HepG2 (cell line): ENCODE measurements at regions not wholly inside any gene's neighbourhood (a gene's known extent, or its start where the extent isn't known, plus 50 kb on each side); places are given as distances from the start of the nearest gene placed in this dataset.

Source experiments
- ATAC-seq: fragments of 200-7000 bp; cut with Tn5 transposase; 3 replicates; pipeline ENCODE4 v1.9.1; 2020; ENCODE audit warnings: mild to moderate bottlenecking, moderate library complexity
- BruUV-seq: library from RNA; stranded (reverse); fragments of 400-500 nt; replicated peaks from 2 replicates; lab custom pipeline; 2021; lab: Mats Ljungman, UMichigan
- CTCF ChIA-PET: fragments of 300-600 bp; formaldehyde crosslinking; extraction: SDS; loops from one replicate; lab custom pipeline; 2021; ENCODE audit warnings: low total read pairs, inconsistent platforms, low intra/inter-chr PET ratio; lab: Yijun Ruan, JAX
- POLR2A ChIA-PET: fragments of 350-600 bp; sonication (Branson Sonifier 250); formaldehyde crosslinking; loops from one replicate; lab custom pipeline; 2020; ENCODE audit warnings: antibody characterized with exemption, inconsistent platforms; lab: Yijun Ruan, JAX
- DNase-seq: peaks from one replicate; pipeline ENCODE4 v3.0.0-alpha.2; 2015; ENCODE audit warnings: low spot score
- FAIRE-seq: peaks from 3 replicates; lab custom pipeline; 2011; peaks lifted over from hg19 to GRCh38; lab: Jason Lieb, UNC
- H2AFZ ChIP-seq: one replicate; pipeline ENCODE4 v1.6.1; 2011; ENCODE audit warnings: low read length, inconsistent platforms
- H3K27ac ChIP-seq: fragments of 300-600 bp; 3 replicates; pipeline ENCODE4 v1.8.0; 2011; ENCODE audit warnings: mixed run types, mild to moderate bottlenecking, mixed read lengths, low read length, inconsistent platforms; ENCODE audit not compliant: insufficient read depth; ENCODE audit errors: extremely low read length
- H3K27me3 ChIP-seq, 2 experiments: fragments of 200-600 bp in 1 of 2; 2 replicates in 1 of 2; 3 replicates in 1 of 2; pipeline versions ENCODE4 v1.6.0 to v1.8.0; 2011; ENCODE audit warnings: low read length in 2 of 2, mild to moderate bottlenecking in 2 of 2, moderate library complexity in 2 of 2, inconsistent platforms in 1 of 2; ENCODE audit not compliant: insufficient read depth in 2 of 2, control insufficient read depth in 1 of 2
- H3K36me3 ChIP-seq, 2 experiments: fragments of 200-600 bp in 1 of 2; replicated peaks in 1 of 2; 2 replicates in 1 of 2; 3 replicates in 1 of 2; pipeline versions ENCODE4 v1.5.1 to v1.8.0; 2011; ENCODE audit warnings: low read length in 2 of 2, inconsistent platforms in 1 of 2; ENCODE audit not compliant: insufficient read depth in 2 of 2, control insufficient read depth in 1 of 2
- H3K4me1 ChIP-seq: 2 replicates; pipeline ENCODE4 v1.5.1; 2012; ENCODE audit warnings: low read length, inconsistent platforms; ENCODE audit not compliant: insufficient read depth
- H3K4me2 ChIP-seq: 2 replicates; pipeline ENCODE4 v1.6.0; 2011; ENCODE audit warnings: low read depth, low read length, inconsistent platforms
- H3K4me3 ChIP-seq, 3 experiments: fragments of 200-600 bp in 1 of 3; sonication (generic), shearing (Covaris generic) in 1 of 3; replicated peaks in 1 of 3; 2 replicates each; pipeline ENCODE4 v1.5.1; 2011 to 2016; ENCODE audit warnings: low read length in 3 of 3, inconsistent platforms in 2 of 3, low read depth in 2 of 3, mild to moderate bottlenecking in 2 of 3, control low read depth in 1 of 3, mixed read lengths in 1 of 3; ENCODE audit not compliant: insufficient read depth in 1 of 3
- H3K79me2 ChIP-seq: one replicate; pipeline ENCODE4 v1.6.1; 2011; ENCODE audit warnings: low read length, inconsistent platforms; ENCODE audit not compliant: insufficient read depth
- H3K9ac ChIP-seq: 2 replicates; pipeline ENCODE4 v1.6.0; 2011; ENCODE audit warnings: mild to moderate bottlenecking, low read depth, low read length, inconsistent platforms; ENCODE audit not compliant: insufficient read depth
- H3K9me3 ChIP-seq: 2 replicates; pipeline ENCODE4 v1.5.1; 2012; ENCODE audit warnings: mild to moderate bottlenecking, low read length
- H4K20me1 ChIP-seq: 2 replicates; pipeline ENCODE4 v1.6.0; 2011; ENCODE audit warnings: inconsistent platforms, mild to moderate bottlenecking, low read length, moderate library complexity; ENCODE audit not compliant: insufficient read depth
- GATAD1 ChIP-seq: IDR thresholded peaks from 2 replicates; pipeline ENCODE4 v1.6.1; 2016; ENCODE audit warnings: missing genetic modification reagents, missing compliant biosample characterization
- MAFF ChIP-seq: IDR thresholded peaks from 2 replicates; pipeline ENCODE4 v1.6.1; 2011; ENCODE audit warnings: low read depth, low read length, improper control_type of control experiment
- MAFK ChIP-seq, 2 experiments: IDR thresholded peaks in 1 of 2; conservative IDR thresholded peaks in 1 of 2; 2 replicates each; pipeline ENCODE4 v1.6.1; 2011; ENCODE audit warnings: improper control_type of control experiment in 2 of 2, low read length in 2 of 2
- PATZ1 ChIP-seq: sonication (generic); formaldehyde crosslinking; IDR thresholded peaks from 2 replicates; pipeline ENCODE4 v1.4.0; 2020; ENCODE audit warnings: missing genetic modification reagents
- PITX1 ChIP-seq: sonication (generic); formaldehyde crosslinking; IDR thresholded peaks from 2 replicates; pipeline ENCODE4 v1.5.1; 2020; ENCODE audit warnings: mild to moderate bottlenecking, missing genetic modification reagents
- SP4 ChIP-seq: sonication (generic); formaldehyde crosslinking; IDR thresholded peaks from 2 replicates; pipeline ENCODE4 v1.8.1; 2023; ENCODE audit warnings: mild to moderate bottlenecking, missing genetic modification reagents
- ZBTB4 ChIP-seq: sonication (generic); formaldehyde crosslinking; IDR thresholded peaks from 2 replicates; pipeline ENCODE4 v1.4.0; 2020; ENCODE audit warnings: missing genetic modification reagents, mild to moderate bottlenecking, borderline replicate concordance
- ZKSCAN5 ChIP-seq: sonication (generic); formaldehyde crosslinking; IDR thresholded peaks from 2 replicates; pipeline ENCODE4 v1.5.1; 2020; ENCODE audit warnings: mild to moderate bottlenecking, missing genetic modification reagents
- ZNF251 ChIP-seq: sonication (generic); formaldehyde crosslinking; IDR thresholded peaks from 2 replicates; pipeline ENCODE4 v1.9.0; 2021; ENCODE audit warnings: mild to moderate bottlenecking, missing genetic modification reagents
- ZNF501 ChIP-seq: sonication (generic); formaldehyde crosslinking; IDR thresholded peaks from 2 replicates; pipeline ENCODE4 v1.5.1; 2020; ENCODE audit warnings: mild to moderate bottlenecking, moderate library complexity, missing genetic modification reagents
- WGBS: methylation state at CpG from one replicate; pipeline ENCODE4 v1.1.6; 2017; ENCODE audit warnings: low lambda C conversion rate; 5-methylcytosine and 5-hydroxymethylcytosine counted together
- in situ Hi-C: cut with HindIII; loops from 2 replicates; pipeline ENCODE4 v1.10.0; 2017; ENCODE audit warnings: low pct_unique_long_range_greater_than_20kb; ENCODE audit not compliant: extremely low pct_ligation_motif_present
- intact Hi-C: fragments of 100-400 bp; cut with micrococcal nuclease; formaldehyde crosslinking; loops from one replicate; pipeline ENCODE4 v1.10.0; 2022; ENCODE audit not compliant: unreplicated experiment
- TF ChIP-seq, protein P1 (sequence below): sonication (generic); formaldehyde crosslinking; IDR thresholded peaks from 2 replicates; pipeline ENCODE4 v1.5.0; 2020; ENCODE audit warnings: mild to moderate bottlenecking, missing genetic modification reagents, moderate library complexity

DNA sequence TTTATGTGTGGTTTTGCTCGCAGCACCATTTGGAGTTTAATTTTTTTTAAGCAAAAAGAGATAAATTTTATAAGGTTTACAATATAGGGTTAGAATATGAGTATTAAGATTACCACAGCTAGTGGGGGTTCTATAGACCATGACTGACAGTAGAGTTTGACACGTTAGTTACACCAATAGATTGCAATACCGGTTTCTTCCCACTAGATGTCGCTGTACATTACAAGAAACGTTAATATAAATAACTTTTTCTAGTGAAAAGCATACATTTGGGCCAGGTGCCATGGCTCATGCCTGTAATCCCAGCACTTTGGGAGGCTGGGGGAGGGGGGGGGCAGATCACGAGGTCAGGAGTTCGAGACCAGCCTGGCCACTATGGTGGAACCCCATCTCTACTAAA, 433.6 kb downstream of the MAGEB5 start:
- DNase-seq = peak; percentile 4
- 3% methylated on average over 4 of the region's 7 CpGs for WGBS
- in situ Hi-C loops (no loop called here), intact Hi-C loops (no loop called here)
- no peaks in the 10 kb centered on the region for H3K36me3 ChIP-seq
- H3K79me2 ChIP-seq = no peaks in the 10 kb centered on the region
- H3K27ac ChIP-seq = no peak overlapping the region
- CTCF ChIA-PET = no interaction called here
- H4K20me1 ChIP-seq = no peaks in the 10 kb centered on the region
- POLR2A ChIA-PET = no interaction called here
- no peaks in the 10 kb centered on the region for H3K4me1 ChIP-seq
- FAIRE-seq = no peak
- no peak overlapping the region for H3K4me2 ChIP-seq
- no peak overlapping the region for H2AFZ ChIP-seq
- no peaks in the 10 kb centered on the region for H3K27me3 ChIP-seq
- BruUV-seq = no TSS peak
- no peak for TF ChIP-seq PITX1 (CRISPR knock-in tag)
- no peak for TF ChIP-seq ZKSCAN5 (CRISPR knock-in tag)
- no peak for TF ChIP-seq SP4 (CRISPR knock-in tag)
- TF ChIP-seq, protein P1, sequence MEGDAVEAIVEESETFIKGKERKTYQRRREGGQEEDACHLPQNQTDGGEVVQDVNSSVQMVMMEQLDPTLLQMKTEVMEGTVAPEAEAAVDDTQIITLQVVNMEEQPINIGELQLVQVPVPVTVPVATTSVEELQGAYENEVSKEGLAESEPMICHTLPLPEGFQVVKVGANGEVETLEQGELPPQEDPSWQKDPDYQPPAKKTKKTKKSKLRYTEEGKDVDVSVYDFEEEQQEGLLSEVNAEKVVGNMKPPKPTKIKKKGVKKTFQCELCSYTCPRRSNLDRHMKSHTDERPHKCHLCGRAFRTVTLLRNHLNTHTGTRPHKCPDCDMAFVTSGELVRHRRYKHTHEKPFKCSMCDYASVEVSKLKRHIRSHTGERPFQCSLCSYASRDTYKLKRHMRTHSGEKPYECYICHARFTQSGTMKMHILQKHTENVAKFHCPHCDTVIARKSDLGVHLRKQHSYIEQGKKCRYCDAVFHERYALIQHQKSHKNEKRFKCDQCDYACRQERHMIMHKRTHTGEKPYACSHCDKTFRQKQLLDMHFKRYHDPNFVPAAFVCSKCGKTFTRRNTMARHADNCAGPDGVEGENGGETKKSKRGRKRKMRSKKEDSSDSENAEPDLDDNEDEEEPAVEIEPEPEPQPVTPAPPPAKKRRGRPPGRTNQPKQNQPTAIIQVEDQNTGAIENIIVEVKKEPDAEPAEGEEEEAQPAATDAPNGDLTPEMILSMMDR = 0 out of 2 replicates have a peak, but pooled peaks have one; percentile 18
- ATAC-seq = no peak
- no peak overlapping the region for H3K4me3 ChIP-seq
- no peak overlapping the region for H3K9ac ChIP-seq
- peaks cover 7% of the 10 kb centered on the region for H3K9me3 ChIP-seq

GRCh38 chrX:26631385-26631784, 415.4 kb downstream of the MAGEB5 start:
- POLR2A ChIA-PET = no interaction called here
- ATAC-seq (no peak), FAIRE-seq (no peak), DNase-seq (no peak)
- Histone ChIP-seq H3K4me3 (no peak overlapping the region), H2AFZ (no peak overlapping the region), H3K9me3 (no peaks in the 10 kb centered on the region), H3K27me3 (no peaks in the 10 kb centered on the region), H3K36me3 (no peaks in the 10 kb centered on the region), H3K79me2 (no peaks in the 10 kb centered on the region), H3K4me2 (no peak overlapping the region), H4K20me1 (no peaks in the 10 kb centered on the region), H3K9ac (no peak overlapping the region), H3K27ac (no peak overlapping the region), H3K4me1 (no peaks in the 10 kb centered on the region)
- CTCF ChIA-PET = no interaction called here
- no TSS peak for BruUV-seq
- TF ChIP-seq ZNF501 (CRISPR knock-in tag) = no peak
- TF ChIP-seq PATZ1 (CRISPR knock-in tag) = no peak
- peak in 1 of 2 experiments; percentile 69; a peak in 3 of 4 replicates for TF ChIP-seq MAFK (conservative IDR thresholded peaks at IDR 0.05 in 1 of 2, IDR thresholded peaks at IDR 0.05 in 1 of 2; ENCODE audit: low read length in 2 of 2)
- TF ChIP-seq ZNF251 (CRISPR knock-in tag) = no peak
- TF ChIP-seq ZBTB4 = no peak
- TF ChIP-seq MAFF = peak; percentile 32; the same call in 1 of the 2 replicates
- TF ChIP-seq GATAD1 (CRISPR knock-in tag) = no peak
- WGBS = 0% methylated on average over 1 of the region's 1 CpG
- intact Hi-C loops = no loop called here
- in situ Hi-C loops = no loop called here
